Endodermal cell (in vitro differentiated cells): ENCODE measurements at regions not wholly inside any gene's neighbourhood (a gene's known extent, or its start where the extent isn't known, plus 50 kb on each side); places are given as distances from the start of the nearest gene placed in this dataset.

Experiments
- DNase-seq: peaks from one replicate; pipeline ENCODE4 v3.0.0-alpha.2; 2017
- H3K27ac ChIP-seq: 2 replicates; pipeline ENCODE4 v1.5.1; 2013; ENCODE audit warnings: mild to moderate bottlenecking, low read depth, low read length, moderate library complexity
- H3K27me3 ChIP-seq: 2 replicates; pipeline ENCODE4 v1.6.1; 2013; ENCODE audit warnings: mild to moderate bottlenecking, low read length, moderate library complexity; ENCODE audit not compliant: insufficient read depth, control insufficient read depth, poor library complexity, severe bottlenecking
- H3K36me3 ChIP-seq: 2 replicates; pipeline ENCODE4 v1.7.0; 2013; ENCODE audit warnings: mild to moderate bottlenecking, low read length, moderate library complexity; ENCODE audit not compliant: control insufficient read depth, insufficient read depth
- H3K4me1 ChIP-seq: one replicate; pipeline ENCODE4 v1.7.0; 2013; ENCODE audit warnings: low read length; ENCODE audit not compliant: control insufficient read depth, insufficient read depth
- H3K4me3 ChIP-seq: 2 replicates; pipeline ENCODE4 v1.5.1; 2013; ENCODE audit warnings: mild to moderate bottlenecking, low read length, moderate library complexity
- H3K9ac ChIP-seq: 2 replicates; pipeline ENCODE4 v1.6.1; 2013; ENCODE audit warnings: mild to moderate bottlenecking, low read length, moderate library complexity; ENCODE audit not compliant: poor library complexity, severe bottlenecking; ENCODE audit errors: extremely low read depth
- H3K9me3 ChIP-seq: 2 replicates; pipeline ENCODE4 v1.6.1; 2013; ENCODE audit warnings: mild to moderate bottlenecking, low read length, moderate library complexity; ENCODE audit not compliant: control insufficient read depth
- H3K27ac Mint-ChIP-seq: 2 replicates; pipeline ENCODE4 v1.8.0; 2020; ENCODE audit warnings: mixed read lengths
- H3K27me3 Mint-ChIP-seq: 2 replicates; pipeline ENCODE4 v1.8.0; 2021; ENCODE audit warnings: mild to moderate bottlenecking, mixed read lengths; ENCODE audit not compliant: insufficient read depth
- H3K36me3 Mint-ChIP-seq: 2 replicates; pipeline ENCODE4 v1.8.0; 2020; ENCODE audit warnings: low read depth, mixed read lengths
- H3K4me1 Mint-ChIP-seq: 2 replicates; pipeline ENCODE4 v1.8.0; 2020; ENCODE audit warnings: mixed read lengths
- H3K4me3 Mint-ChIP-seq: 2 replicates; pipeline ENCODE4 v1.8.0; 2020; ENCODE audit warnings: mild to moderate bottlenecking, moderate library complexity, mixed read lengths
- H3K9me3 Mint-ChIP-seq: 2 replicates; pipeline ENCODE4 v1.8.0; 2020; ENCODE audit warnings: mild to moderate bottlenecking, mixed read lengths
- WGBS, 2 experiments: methylation state at CpG; one replicate each; pipeline versions ENCODE4 v1.1.5 to v1.1.7; 2013; ENCODE audit warnings: missing lambda C conversion rate in 2 of 2, mixed read lengths in 1 of 2; ENCODE audit not compliant: insufficient coverage in 1 of 2, insufficient read length in 1 of 2; 5-methylcytosine and 5-hydroxymethylcytosine counted together
- TF ChIP-seq, protein P1 (sequence below): fragments of 200-600 bp; sonication (generic); conservative IDR thresholded peaks from 2 replicates; pipeline ENCODE4 v1.5.0; 2021; ENCODE audit warnings: antibody characterized with exemption, mild to moderate bottlenecking

GRCh38 chrX:8939322-8939721 lies 94.6 kb downstream of the FAM9B start:
- H3K4me1 ChIP-seq, result no peaks in the 10 kb centered on the region
- H3K4me3 Mint-ChIP-seq, result no peak overlapping the region
- H3K36me3 ChIP-seq, result no peaks in the 10 kb centered on the region
- H3K4me3 ChIP-seq, result no peak overlapping the region
- no peak overlapping the region for H3K27ac ChIP-seq
- TF ChIP-seq, protein P1, sequence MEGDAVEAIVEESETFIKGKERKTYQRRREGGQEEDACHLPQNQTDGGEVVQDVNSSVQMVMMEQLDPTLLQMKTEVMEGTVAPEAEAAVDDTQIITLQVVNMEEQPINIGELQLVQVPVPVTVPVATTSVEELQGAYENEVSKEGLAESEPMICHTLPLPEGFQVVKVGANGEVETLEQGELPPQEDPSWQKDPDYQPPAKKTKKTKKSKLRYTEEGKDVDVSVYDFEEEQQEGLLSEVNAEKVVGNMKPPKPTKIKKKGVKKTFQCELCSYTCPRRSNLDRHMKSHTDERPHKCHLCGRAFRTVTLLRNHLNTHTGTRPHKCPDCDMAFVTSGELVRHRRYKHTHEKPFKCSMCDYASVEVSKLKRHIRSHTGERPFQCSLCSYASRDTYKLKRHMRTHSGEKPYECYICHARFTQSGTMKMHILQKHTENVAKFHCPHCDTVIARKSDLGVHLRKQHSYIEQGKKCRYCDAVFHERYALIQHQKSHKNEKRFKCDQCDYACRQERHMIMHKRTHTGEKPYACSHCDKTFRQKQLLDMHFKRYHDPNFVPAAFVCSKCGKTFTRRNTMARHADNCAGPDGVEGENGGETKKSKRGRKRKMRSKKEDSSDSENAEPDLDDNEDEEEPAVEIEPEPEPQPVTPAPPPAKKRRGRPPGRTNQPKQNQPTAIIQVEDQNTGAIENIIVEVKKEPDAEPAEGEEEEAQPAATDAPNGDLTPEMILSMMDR, result no peak
- no peaks in the 10 kb centered on the region for H3K27me3 ChIP-seq
- H3K9ac ChIP-seq, result no peak overlapping the region
- no peaks in the 10 kb centered on the region for H3K9me3 ChIP-seq
- no peaks in the 10 kb centered on the region for H3K36me3 Mint-ChIP-seq
- no peak overlapping the region for H3K27ac Mint-ChIP-seq
- 100% methylated on average over 2 of the region's 3 CpGs for WGBS, 2 experiments
- no peaks in the 10 kb centered on the region for H3K4me1 Mint-ChIP-seq
- DNase-seq, result no peak
- H3K9me3 Mint-ChIP-seq, result peaks cover 57% of the 10 kb centered on the region
- H3K27me3 Mint-ChIP-seq, result peaks cover 3% of the 10 kb centered on the region

- DNase-seq, result no peak
- 93 to 96% methylated on average over 4 to 7 of the region's 7 CpGs for WGBS, 2 experiments
- H3K36me3 Mint-ChIP-seq, result no peaks in the 10 kb centered on the region
These were observed 106.2 kb downstream of the FAM9B start for GRCh38 chrX:8927701-8928100.

GRCh38 chrX:8927066-8927635 lies 106.8 kb downstream of the FAM9B start:
- 87 to 90% methylated on average over 2 to 5 of the region's 5 CpGs for WGBS, 2 experiments
- H3K4me3 ChIP-seq, result no peak overlapping the region
- DNase-seq, result no peak
- H3K27me3 ChIP-seq, result peaks cover 11% of the 10 kb centered on the region
- H3K9me3 Mint-ChIP-seq, result peaks cover 35% of the 10 kb centered on the region
- peaks cover 20% of the 10 kb centered on the region for H3K27me3 Mint-ChIP-seq
- no peaks in the 10 kb centered on the region for H3K36me3 Mint-ChIP-seq
- no peak overlapping the region for H3K9ac ChIP-seq
- H3K27ac Mint-ChIP-seq, result no peak overlapping the region
- H3K36me3 ChIP-seq, result no peaks in the 10 kb centered on the region
- TF ChIP-seq, protein P1, result no peak
- no peaks in the 10 kb centered on the region for H3K9me3 ChIP-seq
- no peak overlapping the region for H3K27ac ChIP-seq
- H3K4me3 Mint-ChIP-seq, result no peak overlapping the region
- peaks cover 5% of the 10 kb centered on the region for H3K4me1 Mint-ChIP-seq
- no peaks in the 10 kb centered on the region for H3K4me1 ChIP-seq

More at GRCh38 chrX:8927701-8928100, 106.2 kb downstream of the FAM9B start:
- H3K27me3 ChIP-seq, result peaks cover 11% of the 10 kb centered on the region
- no peak overlapping the region for H3K4me3 ChIP-seq
- no peaks in the 10 kb centered on the region for H3K36me3 ChIP-seq
- Mint-ChIP-seq H3K4me1 (peaks cover 5% of the 10 kb centered on the region), H3K27ac (no peak overlapping the region), H3K9me3 (peaks cover 38% of the 10 kb centered on the region), H3K4me3 (no peak overlapping the region), H3K27me3 (peaks cover 20% of the 10 kb centered on the region)
- H3K4me1 ChIP-seq, result no peaks in the 10 kb centered on the region
- no peak overlapping the region for H3K27ac ChIP-seq
- TF ChIP-seq, protein P1, result no peak
- no peaks in the 10 kb centered on the region for H3K9me3 ChIP-seq
- no peak overlapping the region for H3K9ac ChIP-seq
